GM03348 (cell line): ENCODE measurements at regions not wholly inside any gene's neighbourhood (a gene's known extent, or its start where the extent isn't known, plus 50 kb on each side); places are given as distances from the start of the nearest gene placed in this dataset.

Source experiments
- DNase-seq: peaks from one replicate; pipeline ENCODE4 v3.0.0; 2012; ENCODE audit warnings: low spot score

GRCh38 chr2:64283641-64284361, 139.6 kb upstream of the PELI1 start:
- peak; percentile 72 for DNase-seq

GRCh38 chr2:64284751-64285150, 140.5 kb upstream of the PELI1 start:
- DNase-seq, result no peak

GRCh38 chr2:64287202-64287740, 143.1 kb upstream of the PELI1 start:
- no peak for DNase-seq

- peak; percentile 80 for DNase-seq
These were observed 144.3 kb upstream of the PELI1 start for GRCh38 chr2:64288321-64289193.

- no peak for DNase-seq
These were observed 145.0 kb upstream of the PELI1 start for GRCh38 chr2:64289251-64289650.

- no peak for DNase-seq
These were observed 145.5 kb upstream of the PELI1 start for GRCh38 chr2:64289737-64290136.

- peak; percentile 59 for DNase-seq
These were observed 147.0 kb upstream of the PELI1 start for GRCh38 chr2:64291181-64291580.

GRCh38 chr2:64295326-64296139, 151.3 kb upstream of the PELI1 start:
- DNase-seq, result no peak

- DNase-seq, result no peak
These were observed 151.9 kb upstream of the PELI1 start for GRCh38 chr2:64296140-64296480.

- no peak for DNase-seq
These were observed 152.6 kb upstream of the PELI1 start for GRCh38 chr2:64296695-64297346.

- no peak for DNase-seq
These were observed 153.9 kb upstream of the PELI1 start for GRCh38 chr2:64298161-64298560.

GRCh38 chr2:64300066-64300465, 153.9 kb upstream of the LGALSL start:
- DNase-seq, result no peak

- DNase-seq, result no peak
These were observed 150.7 kb upstream of the LGALSL start for GRCh38 chr2:64303250-64303649.

- DNase-seq, result no peak
These were observed 146.5 kb upstream of the LGALSL start for GRCh38 chr2:64307421-64307820.

GRCh38 chr2:64311191-64311910, 142.6 kb upstream of the LGALSL start:
- DNase-seq, result no peak

- peak; percentile 93 for DNase-seq
These were observed 141.9 kb upstream of the LGALSL start for GRCh38 chr2:64311948-64312621.

- DNase-seq, result no peak
These were observed 141.2 kb upstream of the LGALSL start for GRCh38 chr2:64312622-64313397.

GRCh38 chr2:64313398-64313723, 140.6 kb upstream of the LGALSL start:
- DNase-seq, result no peak

- DNase-seq, result no peak
These were observed 138.5 kb upstream of the LGALSL start for GRCh38 chr2:64315291-64315960.
